ENCODE measurements at regions not wholly inside any gene's neighbourhood (a gene's known extent, or its start where the extent isn't known, plus 50 kb on each side); places are given as distances from the start of the nearest gene placed in this dataset.
A peak's percentile ranks its signal among the peaks of the same experiment; 100 is the strongest.

- DNase-seq, result no peak
Measured at GRCh38 chr1:34270181-34270580, 93.5 kb downstream of the C1orf94 start.

DNA sequence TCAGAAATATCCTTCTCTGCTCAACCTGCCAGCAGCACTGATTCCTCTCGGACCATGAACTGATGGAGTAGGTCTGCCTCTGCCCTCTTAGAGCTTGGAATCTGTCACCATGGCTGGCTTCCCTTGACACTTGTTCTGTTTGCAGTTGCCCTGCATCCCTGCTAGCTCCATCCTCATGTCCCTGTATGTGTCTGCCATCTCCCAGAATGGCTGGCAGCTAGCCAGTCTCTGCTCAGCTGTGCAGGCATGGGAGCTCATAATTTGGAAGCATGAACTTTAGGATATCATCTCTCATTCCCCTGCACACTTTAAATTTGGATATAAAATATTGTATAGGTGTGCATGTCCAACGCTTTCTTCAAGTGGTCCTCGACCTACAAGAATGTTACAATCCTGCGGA, 95.4 kb downstream of the C1orf94 start:
- DNase-seq, result no peak

- DNase-seq, result no peak
Measured at GRCh38 chr1:34275150-34275549, 98.4 kb downstream of the C1orf94 start.

- DNase-seq, result no peak
Measured at GRCh38 chr1:34276606-34277005, 99.9 kb downstream of the C1orf94 start.

DNA sequence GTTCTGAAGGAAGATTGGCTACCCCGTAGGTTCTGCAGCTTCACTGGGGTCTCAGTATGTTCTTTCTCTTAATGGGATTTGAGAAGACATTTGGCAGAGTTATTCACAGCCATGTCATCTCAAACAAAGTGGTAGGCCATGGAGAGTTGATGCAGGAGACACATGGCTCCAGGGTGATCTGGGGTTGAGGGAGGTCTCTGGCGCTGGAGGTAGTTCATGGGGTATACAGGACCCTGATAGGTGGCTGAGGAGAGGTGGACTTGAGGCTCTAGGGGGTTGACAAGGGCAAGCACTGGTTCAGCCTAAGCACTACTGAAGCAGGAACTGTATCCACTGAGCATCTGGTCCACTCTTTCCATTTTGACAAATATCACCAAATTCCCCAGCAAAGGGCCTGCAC, 100.4 kb downstream of the C1orf94 start:
- no peak for DNase-seq

- no peak for DNase-seq
Measured at GRCh38 chr1:34278211-34278610, 101.5 kb downstream of the C1orf94 start.

DNA sequence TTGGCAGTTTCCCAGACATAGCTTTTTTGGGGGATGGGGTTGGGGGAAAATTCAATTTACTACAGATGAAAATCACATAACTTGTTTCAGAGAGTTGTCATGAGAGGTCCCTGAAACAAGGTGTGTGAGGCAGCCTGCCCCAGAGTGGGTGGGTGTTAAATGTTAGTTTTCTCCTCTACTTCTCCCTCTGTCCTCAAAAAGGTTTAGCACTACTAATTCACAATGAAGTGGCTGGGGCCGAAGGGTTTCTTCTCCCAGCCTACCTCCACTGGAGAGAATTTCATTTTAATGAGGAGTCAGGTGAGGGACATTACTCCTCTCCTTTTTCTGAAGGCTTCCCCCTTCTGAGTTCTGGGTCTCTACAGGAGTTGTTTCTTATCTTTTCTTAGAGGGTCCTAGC, 103.3 kb downstream of the C1orf94 start:
- DNase-seq, result no peak

DNA sequence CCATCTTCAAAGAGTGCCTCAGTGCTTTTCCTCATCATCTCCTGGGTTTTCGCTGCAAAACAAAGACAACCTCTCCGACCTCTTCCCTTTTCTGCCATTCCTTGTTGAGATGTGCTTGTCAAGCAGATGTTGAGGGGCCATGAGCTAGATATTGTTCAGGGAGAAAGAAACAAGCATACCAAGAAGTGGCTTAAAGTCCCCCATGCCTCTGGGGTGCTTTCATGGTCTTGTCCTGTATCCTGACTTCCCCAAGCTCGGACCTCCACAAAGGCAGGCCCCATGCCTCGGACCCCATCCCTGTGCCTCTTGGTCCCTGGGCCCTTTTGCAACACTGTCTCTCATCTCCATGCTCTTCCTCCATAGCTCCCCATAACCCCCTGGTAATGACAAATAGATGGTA, 103.8 kb downstream of the C1orf94 start:
- DNase-seq, result no peak

GRCh38 chr1:34283142-34283541, 106.4 kb downstream of the C1orf94 start:
- no peak for DNase-seq

- DNase-seq, result no peak
Measured at GRCh38 chr1:34286511-34286910, 109.8 kb downstream of the C1orf94 start.

DNA sequence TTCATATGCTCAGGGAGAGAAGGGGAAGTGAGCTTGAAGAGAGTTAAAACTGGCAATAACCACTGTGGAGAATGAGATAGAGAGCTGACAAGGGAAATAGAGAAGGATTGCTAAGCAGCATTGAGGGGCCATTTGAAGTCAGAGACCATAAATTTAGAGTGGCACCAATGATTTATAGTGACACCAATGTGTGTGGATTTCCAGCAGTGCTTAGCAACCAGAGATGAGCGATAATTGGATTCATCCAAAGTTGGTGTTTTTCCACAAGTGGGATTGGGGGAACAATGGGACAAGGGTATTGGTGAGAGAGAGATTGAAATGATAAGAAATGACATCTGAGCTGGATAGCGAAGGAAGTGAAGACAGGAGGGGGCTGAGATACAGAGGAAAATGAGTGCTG, 114.1 kb downstream of the C1orf94 start:
- DNase-seq, result peak; percentile 51

DNA sequence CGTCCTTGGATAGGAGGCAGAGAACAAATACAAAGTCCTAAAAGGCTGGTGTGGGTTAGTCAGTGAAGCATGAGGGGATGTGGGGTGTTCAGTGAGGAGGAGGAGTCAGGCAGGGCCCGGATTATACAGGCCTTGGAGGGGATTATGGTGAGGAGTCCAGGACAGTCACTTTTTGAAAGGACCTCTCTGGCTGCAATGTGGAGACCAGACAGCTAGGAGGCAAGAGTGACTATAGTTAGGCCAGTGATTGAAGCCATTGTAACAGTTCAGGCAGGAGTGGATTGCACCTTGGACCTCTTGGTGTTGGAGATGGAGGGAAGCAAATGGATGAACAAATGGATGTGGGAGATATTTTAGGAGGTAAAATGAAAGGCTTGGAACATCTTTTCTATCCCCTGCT, 115.8 kb downstream of the C1orf94 start:
- DNase-seq, result no peak

- DNase-seq, result no peak
Measured at GRCh38 chr1:34296059-34296458, 119.4 kb downstream of the C1orf94 start.

DNA sequence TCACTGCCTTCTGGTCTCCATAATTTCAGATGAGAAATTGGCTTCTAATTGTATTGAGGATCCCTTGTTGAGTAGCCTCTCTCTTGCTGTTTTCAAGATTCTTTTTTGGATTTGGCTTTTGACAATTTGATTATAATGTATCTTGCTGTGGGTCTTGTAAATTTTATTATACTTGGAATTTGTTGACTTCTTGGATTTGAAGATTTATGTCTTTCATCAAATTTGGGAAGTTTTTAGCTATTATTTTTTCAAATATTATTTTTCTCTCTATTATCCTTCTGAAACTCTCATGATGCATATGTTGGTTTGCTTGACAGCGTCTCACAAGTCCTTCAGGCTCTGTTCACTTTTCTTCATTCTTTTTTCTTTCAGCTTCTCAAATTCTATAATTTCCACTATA, 126.1 kb downstream of the C1orf94 start:
- DNase-seq, result no peak

GRCh38 chr1:34303218-34303617, 126.5 kb downstream of the C1orf94 start:
- no peak for DNase-seq

GRCh38 chr1:34306568-34306967, 129.9 kb downstream of the C1orf94 start:
- no peak for DNase-seq

DNA sequence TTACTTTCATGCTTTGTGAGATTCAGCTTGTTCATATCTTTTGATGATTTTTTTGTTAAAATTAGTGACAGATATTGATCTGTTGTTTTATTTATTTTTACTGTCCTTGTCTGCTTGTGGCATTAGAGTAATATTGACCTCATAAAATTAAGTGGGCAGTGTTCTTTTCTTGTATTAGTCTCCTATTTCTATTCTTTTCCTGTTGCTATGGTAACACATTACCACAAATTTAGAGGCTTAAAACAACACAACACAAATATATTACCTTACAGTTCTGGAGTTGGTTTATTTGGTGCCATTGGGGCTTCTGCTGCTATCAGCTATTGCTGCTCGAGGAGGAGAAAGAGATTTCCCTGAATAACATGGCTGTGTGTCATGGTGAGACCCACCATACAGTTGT, 135.7 kb downstream of the C1orf94 start:
- DNase-seq, result no peak

DNA sequence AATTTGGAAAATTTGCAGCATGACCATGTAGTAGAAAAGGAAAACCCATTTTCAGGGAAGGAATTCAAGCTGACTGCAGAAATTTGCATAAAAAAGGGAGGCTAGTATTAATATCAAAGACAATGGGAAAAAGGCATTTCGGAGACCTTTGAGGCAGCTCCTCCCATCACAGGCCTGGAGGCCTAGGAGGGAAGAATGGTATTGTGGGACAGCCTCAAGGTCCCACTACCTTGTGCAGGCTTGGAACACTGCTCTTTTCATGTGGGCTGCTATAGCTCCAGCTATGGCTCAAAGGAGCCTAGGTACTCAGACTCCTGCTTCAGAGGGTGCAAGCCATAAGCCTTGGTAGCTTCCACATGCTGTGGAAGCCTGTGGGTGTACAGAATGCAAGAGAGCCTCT, 139.3 kb downstream of the C1orf94 start:
- no peak for DNase-seq

- no peak for DNase-seq
Measured at GRCh38 chr1:34316773-34317172, 140.1 kb downstream of the C1orf94 start.

DNA sequence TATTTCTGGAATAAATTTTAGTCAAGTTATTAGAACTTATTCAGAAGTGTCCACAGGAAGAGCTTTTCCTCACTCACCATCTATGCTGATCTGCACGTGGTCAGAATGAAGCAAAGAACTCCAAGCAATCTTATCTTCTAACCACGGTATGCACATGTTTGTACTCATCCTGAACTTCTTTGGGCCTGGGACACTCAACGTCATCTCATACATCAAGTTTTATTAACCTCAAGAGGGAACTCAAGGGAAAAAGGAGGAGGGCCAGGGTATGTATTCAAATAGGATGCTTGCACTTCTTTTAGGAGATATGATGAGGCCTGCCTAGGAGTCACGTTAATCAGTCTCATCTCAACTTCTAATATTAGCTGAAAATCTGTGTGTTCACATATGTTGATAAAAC, 142.5 kb downstream of the C1orf94 start:
- no peak for DNase-seq

DNA sequence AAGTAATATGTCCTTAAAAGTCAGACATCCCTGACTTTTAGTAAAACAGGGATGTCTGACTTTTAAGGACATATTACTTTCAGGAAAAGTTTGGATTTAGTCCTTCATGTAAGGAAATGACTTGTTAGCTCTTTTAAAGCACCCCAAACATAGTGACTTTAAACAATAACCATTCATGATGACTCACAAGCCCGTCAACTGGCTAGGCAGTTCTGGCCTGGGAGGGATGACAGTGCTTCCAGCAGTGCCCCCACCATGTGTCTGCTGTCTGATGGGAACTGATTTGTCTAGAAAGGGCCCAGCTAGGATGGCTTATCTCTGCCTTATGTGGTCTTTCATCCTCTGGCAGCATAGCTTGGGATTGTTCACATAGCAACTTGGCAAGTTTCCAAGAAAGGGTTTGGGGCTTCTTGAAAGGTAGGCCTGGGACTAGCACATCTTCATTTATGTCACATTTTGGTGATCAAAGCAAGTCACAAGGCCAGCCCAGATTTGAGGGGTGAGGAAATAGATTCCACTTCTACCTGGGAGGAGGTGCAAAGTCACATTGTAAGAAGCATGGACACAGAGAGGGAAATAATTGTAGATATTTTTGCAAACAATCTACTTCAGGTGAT, 143.5 kb downstream of the C1orf94 start:
- no peak for DNase-seq

DNA sequence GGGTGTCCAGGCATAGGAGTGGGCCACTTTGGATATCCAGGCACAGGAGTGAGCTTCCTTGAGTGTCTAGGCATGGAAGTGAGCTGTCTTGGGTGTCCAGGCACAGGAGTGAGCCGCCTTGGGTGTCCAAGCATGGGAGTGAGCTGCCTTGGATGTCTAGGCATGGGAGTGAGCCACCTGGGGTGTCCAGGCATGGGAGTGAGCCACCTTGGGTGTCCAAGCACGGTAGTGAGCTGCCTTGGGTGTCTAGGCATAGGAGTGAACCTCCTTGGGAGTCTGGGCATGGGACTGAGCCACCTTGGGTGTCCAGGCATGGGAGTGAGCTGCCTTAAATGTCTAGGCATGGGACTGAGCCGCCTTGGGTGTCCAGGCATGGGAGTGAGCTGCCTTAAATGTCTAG, 146.3 kb downstream of the C1orf94 start:
- no peak for DNase-seq

DNA sequence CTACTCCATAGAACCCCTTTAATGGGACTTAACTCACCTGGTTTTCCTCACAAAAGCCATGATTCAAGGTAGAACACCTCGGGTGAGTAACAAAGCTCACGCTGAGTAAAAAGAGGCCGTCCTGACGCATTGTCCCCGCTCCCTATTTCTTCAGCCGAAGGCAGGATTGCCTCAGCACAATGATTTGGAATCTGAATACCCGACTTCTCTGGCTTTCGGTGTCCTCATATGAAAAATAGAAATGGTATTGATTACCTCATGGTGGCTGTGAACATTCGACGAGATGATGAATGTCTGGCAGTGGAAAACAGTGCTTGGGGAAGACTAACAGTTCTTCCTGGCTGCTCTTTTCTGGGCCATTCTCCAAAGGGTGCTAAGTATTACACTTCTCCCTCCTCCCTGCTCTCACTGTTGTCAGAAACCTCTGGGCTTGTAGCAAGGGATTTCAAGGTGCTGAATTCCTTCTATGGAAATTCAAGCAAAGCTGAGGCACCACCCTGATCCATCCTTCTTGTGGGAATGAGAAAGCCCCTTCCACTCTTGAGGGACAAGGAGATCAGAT, 148.3 kb downstream of the C1orf94 start:
- no peak for DNase-seq

- no peak for DNase-seq
Measured at GRCh38 chr1:34328281-34328799, 151.6 kb downstream of the C1orf94 start.

- no peak for DNase-seq
Measured at GRCh38 chr1:34330061-34330460, 153.4 kb downstream of the C1orf94 start.

All from DMS79 (cell line).